Fibroblast of lung (primary cell): ENCODE measurements at regions not wholly inside any gene's neighbourhood (a gene's known extent, or its start where the extent isn't known, plus 50 kb on each side); places are given as distances from the start of the nearest gene placed in this dataset.

ENCODE experiments used
- DNase-seq, 2 donors: peaks; one replicate each; pipeline versions ENCODE4 v3.0.0 to v3.0.0-alpha.2; 2010; ENCODE audit warnings: low read depth in 2 of 2
- H2AFZ ChIP-seq: 2 replicates; pipeline ENCODE4 v1.5.1; 2012; ENCODE audit warnings: low read length, control low read depth, inconsistent platforms
- H3K27ac ChIP-seq: 2 replicates; pipeline ENCODE4 v1.5.1; 2011; ENCODE audit warnings: low read length, control low read depth; ENCODE audit not compliant: insufficient read depth
- H3K27me3 ChIP-seq: 2 replicates; pipeline ENCODE4 v1.5.1; 2011; ENCODE audit warnings: mild to moderate bottlenecking, low read length; ENCODE audit not compliant: control insufficient read depth, insufficient read depth
- H3K36me3 ChIP-seq: 2 replicates; pipeline ENCODE4 v1.5.1; 2011; ENCODE audit warnings: low read length; ENCODE audit not compliant: control insufficient read depth, insufficient read depth
- H3K4me1 ChIP-seq: 2 replicates; pipeline ENCODE4 v1.5.1; 2011; ENCODE audit warnings: low read length; ENCODE audit not compliant: control insufficient read depth, insufficient read depth; ENCODE audit errors: extremely low read depth
- H3K4me2 ChIP-seq: 2 replicates; pipeline ENCODE4 v1.5.1; 2011; ENCODE audit warnings: low read length, control low read depth; ENCODE audit not compliant: insufficient read depth; ENCODE audit errors: extremely low read depth
- H3K4me3 ChIP-seq, 4 experiments: fragments of 200-600 bp in 1 of 4; sonication (generic) in 1 of 4; replicated peaks in 1 of 4; 2 replicates each; pipeline ENCODE4 v1.5.1; 2011 to 2016; ENCODE audit warnings: low read length in 4 of 4, low read depth in 3 of 4, mild to moderate bottlenecking in 3 of 4, control low read depth in 2 of 4, inconsistent platforms in 1 of 4, mixed read lengths in 1 of 4; ENCODE audit not compliant: insufficient read depth in 1 of 4; ENCODE audit errors: control extremely low read depth in 1 of 4
- H3K79me2 ChIP-seq: 2 replicates; pipeline ENCODE4 v1.5.1; 2012; ENCODE audit warnings: mild to moderate bottlenecking, low read length, inconsistent platforms; ENCODE audit not compliant: control insufficient read depth, insufficient read depth
- H3K9ac ChIP-seq: 2 replicates; pipeline ENCODE4 v1.5.1; 2011; ENCODE audit warnings: mild to moderate bottlenecking, low read length, control low read depth; ENCODE audit not compliant: insufficient read depth
- H3K9me3 ChIP-seq: 2 replicates; pipeline ENCODE4 v1.5.1; 2012; ENCODE audit warnings: low read depth, low read length; ENCODE audit not compliant: control insufficient read depth, insufficient read depth
- H4K20me1 ChIP-seq: 2 replicates; pipeline ENCODE4 v1.5.1; 2011; ENCODE audit warnings: low read length; ENCODE audit not compliant: control insufficient read depth, insufficient read depth; ENCODE audit errors: extremely low read depth
- CTCF ChIP-seq, 2 donors: IDR thresholded peaks in 1 of 2; conservative IDR thresholded peaks in 1 of 2; 1 replicate in 1 of 2; 2 replicates in 1 of 2; pipeline ENCODE4 v1.5.1; 2011 to 2012; ENCODE audit warnings: low read length in 2 of 2, control low read depth in 1 of 2, inconsistent platforms in 1 of 2, low read depth in 1 of 2, mild to moderate bottlenecking in 1 of 2
- EZH2 ChIP-seq: IDR thresholded peaks from 2 replicates; pipeline ENCODE4 v1.5.1; 2012; ENCODE audit warnings: low read length, control low read depth, mild to moderate bottlenecking; ENCODE audit errors: missing control alignments

- Histone ChIP-seq H3K27ac (no peak overlapping the region), H3K27me3 (no peaks in the 10 kb centered on the region), H3K9ac (no peak overlapping the region), H3K4me1 (no peaks in the 10 kb centered on the region), H3K36me3 (no peaks in the 10 kb centered on the region), H3K4me3 (no peak overlapping the region), H3K9me3 (no peaks in the 10 kb centered on the region), H4K20me1 (no peaks in the 10 kb centered on the region), H3K79me2 (no peaks in the 10 kb centered on the region), H2AFZ (no peak overlapping the region), H3K4me2 (no peak overlapping the region)
- DNase-seq, result no peak
- TF ChIP-seq EZH2 (no peak), CTCF (conservative IDR thresholded peaks at IDR 0.05 in 1 of 2, IDR thresholded peaks at IDR 0.05 in 1 of 2; ENCODE audit: low read depth in 1 of 2, low read length in 2 of 2) (no peak)
Observed at GRCh38 chr7:159197066-159197975, 52.7 kb upstream of the VIPR2 start.

GRCh38 chr7:159196584-159196983 lies 51.9 kb upstream of the VIPR2 start:
- DNase-seq, result no peak
- no peaks in the 10 kb centered on the region for H3K79me2 ChIP-seq

GRCh38 chr7:159195946-159196345 lies 51.3 kb upstream of the VIPR2 start:
- TF ChIP-seq EZH2, result no peak
- no peak for TF ChIP-seq CTCF (conservative IDR thresholded peaks at IDR 0.05 in 1 of 2, IDR thresholded peaks at IDR 0.05 in 1 of 2; ENCODE audit: low read depth in 1 of 2, low read length in 2 of 2)
- DNase-seq, result no peak
- H3K36me3 ChIP-seq, result no peaks in the 10 kb centered on the region
- no peaks in the 10 kb centered on the region for H4K20me1 ChIP-seq
- no peak overlapping the region for H3K27ac ChIP-seq
- H3K9me3 ChIP-seq, result no peaks in the 10 kb centered on the region
- H3K4me3 ChIP-seq, result no peak overlapping the region
- no peaks in the 10 kb centered on the region for H3K27me3 ChIP-seq
- H3K4me2 ChIP-seq, result no peak overlapping the region
- H3K79me2 ChIP-seq, result no peaks in the 10 kb centered on the region
- no peak overlapping the region for H3K9ac ChIP-seq
- H2AFZ ChIP-seq, result no peak overlapping the region
- no peaks in the 10 kb centered on the region for H3K4me1 ChIP-seq

More at GRCh38 chr7:159196584-159196983, 51.9 kb upstream of the VIPR2 start:
- Histone ChIP-seq H2AFZ (no peak overlapping the region), H3K27ac (no peak overlapping the region), H3K4me3 (no peak overlapping the region), H3K9me3 (no peaks in the 10 kb centered on the region), H4K20me1 (no peaks in the 10 kb centered on the region), H3K36me3 (no peaks in the 10 kb centered on the region), H3K4me1 (no peaks in the 10 kb centered on the region), H3K27me3 (no peaks in the 10 kb centered on the region), H3K9ac (no peak overlapping the region), H3K4me2 (no peak overlapping the region)
- no peak for TF ChIP-seq CTCF (conservative IDR thresholded peaks at IDR 0.05 in 1 of 2, IDR thresholded peaks at IDR 0.05 in 1 of 2; ENCODE audit: low read depth in 1 of 2, low read length in 2 of 2)
- no peak for TF ChIP-seq EZH2
